SK-N-SH treated with all-trans-retinoic acid at 6 μM for 48 hours (cell line): ENCODE measurements at regions not wholly inside any gene's neighbourhood (a gene's known extent, or its start where the extent isn't known, plus 50 kb on each side); places are given as distances from the start of the nearest gene placed in this dataset.
"Not testable (repeated sequence)": the region's sequence is repeated elsewhere in the genome, so short reads cannot be mapped to it uniquely, and the experiment has no call there.

Source experiments
- BACH2 ChIP-seq: fragments of 250-450 bp; sonication (Bioruptor Pico); IDR thresholded peaks from 2 replicates; pipeline ENCODE4 v1.9.0; 2021; ENCODE audit warnings: mild to moderate bottlenecking, borderline replicate concordance
- CREB5 ChIP-seq: fragments of 250-450 bp; sonication (Bioruptor Pico); IDR thresholded peaks from 2 replicates; pipeline ENCODE4 v1.5.1; 2020; ENCODE audit warnings: low read depth, mild to moderate bottlenecking, moderate library complexity
- OSR1 ChIP-seq: fragments of 250-450 bp; sonication (Bioruptor Pico); IDR thresholded peaks from 2 replicates; pipeline ENCODE4 v1.8.0; 2022; ENCODE audit warnings: moderate library complexity, mild to moderate bottlenecking, inconsistent platforms
- PATZ1 ChIP-seq: fragments of 250-450 bp; sonication (Bioruptor Pico); IDR thresholded peaks from 2 replicates; pipeline ENCODE4 v1.8.0; 2020; ENCODE audit warnings: mild to moderate bottlenecking, moderate library complexity, borderline replicate concordance
- PPARA ChIP-seq: fragments of 250-450 bp; sonication (Bioruptor Pico); IDR thresholded peaks from 2 replicates; pipeline ENCODE4 v1.5.0; 2020; ENCODE audit warnings: mild to moderate bottlenecking, borderline replicate concordance
- RARB ChIP-seq: fragments of 250-450 bp; sonication (Bioruptor Pico); IDR thresholded peaks from 2 replicates; pipeline ENCODE4 v1.8.0; 2021; ENCODE audit warnings: mild to moderate bottlenecking, moderate library complexity
- ZC3H10 ChIP-seq: fragments of 250-450 bp; sonication (Bioruptor Pico); IDR thresholded peaks from 2 replicates; pipeline ENCODE4 v1.5.1; 2021; ENCODE audit warnings: mild to moderate bottlenecking, moderate library complexity
- ZFP30 ChIP-seq: fragments of 450-650 bp; formaldehyde crosslinking; IDR thresholded peaks from 2 replicates; pipeline ENCODE4 v1.5.0; 2022; ENCODE audit warnings: mild to moderate bottlenecking, moderate library complexity
- ZNF8 ChIP-seq: fragments of 450-650 bp; formaldehyde crosslinking; IDR thresholded peaks from 2 replicates; pipeline ENCODE4 v1.5.0; 2020; ENCODE audit warnings: mild to moderate bottlenecking, moderate library complexity

GRCh38 chr2:142729814-142730213 lies 147.7 kb upstream of the KYNU start:
- TF ChIP-seq BACH2 (CRISPR knock-in tag); ZFP30 (CRISPR knock-in tag); CREB5; PPARA; RARB (CRISPR knock-in tag); ZC3H10 (CRISPR knock-in tag); OSR1; PATZ1; ZNF8 (CRISPR knock-in tag): not testable (repeated sequence)
